ENCODE measurements at regions not wholly inside any gene's neighbourhood (a gene's known extent, or its start where the extent isn't known, plus 50 kb on each side); places are given as distances from the start of the nearest gene placed in this dataset.

GRCh38 chr2:215711471-215712034 is 275.7 kb upstream of the FN1 start:
- CTCF ChIA-PET: no interaction called here
- DNase-seq: no peak
- no peak overlapping the region for H2AFZ ChIP-seq (ENCODE audit: insufficient read depth, low read depth, low read length, poor library complexity, severe bottlenecking)
- no peaks in the 10 kb centered on the region for H3K79me2 ChIP-seq (ENCODE audit: control insufficient read depth, insufficient read depth, low read length)
- intact Hi-C loops (cut with micrococcal nuclease): no loop called here
- no peak overlapping the region for H3K27ac ChIP-seq (ENCODE audit: low read length in 2 of 2)
- no peak for TF ChIP-seq EZH2 (IDR thresholded peaks at IDR 0.05; ENCODE audit: borderline replicate concordance, insufficient read depth, low read depth, low read length, poor library complexity, severe bottlenecking)
- TF ChIP-seq, protein P1, sequence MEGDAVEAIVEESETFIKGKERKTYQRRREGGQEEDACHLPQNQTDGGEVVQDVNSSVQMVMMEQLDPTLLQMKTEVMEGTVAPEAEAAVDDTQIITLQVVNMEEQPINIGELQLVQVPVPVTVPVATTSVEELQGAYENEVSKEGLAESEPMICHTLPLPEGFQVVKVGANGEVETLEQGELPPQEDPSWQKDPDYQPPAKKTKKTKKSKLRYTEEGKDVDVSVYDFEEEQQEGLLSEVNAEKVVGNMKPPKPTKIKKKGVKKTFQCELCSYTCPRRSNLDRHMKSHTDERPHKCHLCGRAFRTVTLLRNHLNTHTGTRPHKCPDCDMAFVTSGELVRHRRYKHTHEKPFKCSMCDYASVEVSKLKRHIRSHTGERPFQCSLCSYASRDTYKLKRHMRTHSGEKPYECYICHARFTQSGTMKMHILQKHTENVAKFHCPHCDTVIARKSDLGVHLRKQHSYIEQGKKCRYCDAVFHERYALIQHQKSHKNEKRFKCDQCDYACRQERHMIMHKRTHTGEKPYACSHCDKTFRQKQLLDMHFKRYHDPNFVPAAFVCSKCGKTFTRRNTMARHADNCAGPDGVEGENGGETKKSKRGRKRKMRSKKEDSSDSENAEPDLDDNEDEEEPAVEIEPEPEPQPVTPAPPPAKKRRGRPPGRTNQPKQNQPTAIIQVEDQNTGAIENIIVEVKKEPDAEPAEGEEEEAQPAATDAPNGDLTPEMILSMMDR (IDR thresholded peaks at IDR 0.05): no peak
- peaks cover 23% of the 10 kb centered on the region for H3K27me3 Mint-ChIP-seq
- no peaks in the 10 kb centered on the region for H3K4me1 ChIP-seq (ENCODE audit: control insufficient read depth in 2 of 2, insufficient read depth in 2 of 2, low read length in 2 of 2)
- H3K9ac ChIP-seq (ENCODE audit: low read length): no peak overlapping the region
- H3K36me3 ChIP-seq (replicated peaks in 1 of 2; ENCODE audit: control extremely low read depth in 1 of 2, control insufficient read depth in 1 of 2, extremely low read depth in 1 of 2, insufficient read depth in 2 of 2, low read length in 1 of 2): no peaks in the 10 kb centered on the region
- ATAC-seq (ENCODE audit: low read depth): no peak
- H3K4me3 ChIP-seq (ENCODE audit: control extremely low read depth in 1 of 5, extremely low read depth in 1 of 5, insufficient read depth in 1 of 5, low read depth in 2 of 5, low read length in 4 of 5): no peak overlapping the region
- H4K20me1 ChIP-seq (ENCODE audit: control insufficient read depth, insufficient read depth, low read length, poor library complexity, severe bottlenecking): no peaks in the 10 kb centered on the region
- no CpG with 5 or more reads among the region's 2 CpGs for WGBS (ENCODE audit: insufficient coverage)
- no peak overlapping the region for H3K27ac Mint-ChIP-seq
- H3K27me3 ChIP-seq (replicated peaks in 1 of 4; ENCODE audit: control extremely low read depth in 1 of 4, control insufficient read depth in 3 of 4, insufficient read depth in 4 of 4, low read length in 3 of 4): peaks cover 0 to 2% (median 0%) of the 10 kb centered on the region in 4 experiments
- POLR2A ChIA-PET: no interaction called here
- H3K4me2 ChIP-seq (replicated peaks; ENCODE audit: low read depth, low read length, poor library complexity, severe bottlenecking): no peak overlapping the region
- no peaks in the 10 kb centered on the region for H3K9me3 Mint-ChIP-seq (ENCODE audit: insufficient read depth)
- no peaks in the 10 kb centered on the region for H3K9me3 ChIP-seq (ENCODE audit: control extremely low read depth in 1 of 3, control insufficient read depth in 2 of 3, insufficient read depth in 1 of 3, low read length in 2 of 3)
- no peaks in the 10 kb centered on the region for H3K4me1 Mint-ChIP-seq
- no peak overlapping the region for H3K4me3 Mint-ChIP-seq

DNA sequence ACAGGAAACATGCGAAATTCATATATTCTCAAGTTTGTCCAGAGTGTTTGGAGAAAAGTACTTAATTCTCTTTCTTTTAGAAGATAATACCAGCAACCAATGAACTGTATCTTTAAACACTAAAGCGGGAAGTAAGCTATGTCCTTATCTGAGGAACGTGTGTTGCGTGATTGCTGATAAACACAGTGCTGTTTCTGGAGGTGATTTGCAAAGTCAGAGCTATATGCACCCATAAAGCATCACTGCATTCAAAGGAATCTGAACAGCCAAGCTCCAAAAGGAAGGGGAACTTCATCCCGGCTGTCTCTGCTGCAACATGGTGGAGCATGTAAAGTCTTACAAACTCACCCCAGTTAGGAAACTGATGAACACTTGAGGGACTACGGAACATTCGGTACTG is 271.7 kb upstream of the FN1 start:
- ATAC-seq (ENCODE audit: low read depth) (no peak), DNase-seq (no peak)
- peaks cover 0 to 2% (median 0%) of the 10 kb centered on the region in 4 experiments for H3K27me3 ChIP-seq (replicated peaks in 1 of 4; ENCODE audit: control extremely low read depth in 1 of 4, control insufficient read depth in 3 of 4, insufficient read depth in 4 of 4, low read length in 3 of 4)
- H3K4me3 ChIP-seq (ENCODE audit: control extremely low read depth in 1 of 5, extremely low read depth in 1 of 5, insufficient read depth in 1 of 5, low read depth in 2 of 5, low read length in 4 of 5): no peak overlapping the region
- no peak overlapping the region for H3K9ac ChIP-seq (ENCODE audit: low read length)
- H3K27ac ChIP-seq (ENCODE audit: low read length in 2 of 2): no peak overlapping the region
- no peaks in the 10 kb centered on the region for H4K20me1 ChIP-seq (ENCODE audit: control insufficient read depth, insufficient read depth, low read length, poor library complexity, severe bottlenecking)
- no peak overlapping the region for H2AFZ ChIP-seq (ENCODE audit: insufficient read depth, low read depth, low read length, poor library complexity, severe bottlenecking)
- H3K4me2 ChIP-seq (replicated peaks; ENCODE audit: low read depth, low read length, poor library complexity, severe bottlenecking): no peak overlapping the region
- no peaks in the 10 kb centered on the region for H3K36me3 ChIP-seq (replicated peaks in 1 of 2; ENCODE audit: control extremely low read depth in 1 of 2, control insufficient read depth in 1 of 2, extremely low read depth in 1 of 2, insufficient read depth in 2 of 2, low read length in 1 of 2)
- 94% methylated on average over 3 of the region's 7 CpGs for WGBS (ENCODE audit: insufficient coverage)
- ChIA-PET POLR2A (no interaction called here), CTCF (no interaction called here)
- no peaks in the 10 kb centered on the region for H3K4me1 Mint-ChIP-seq
- H3K4me3 Mint-ChIP-seq: no peak overlapping the region
- no peaks in the 10 kb centered on the region for H3K9me3 Mint-ChIP-seq (ENCODE audit: insufficient read depth)
- TF ChIP-seq EZH2 (IDR thresholded peaks at IDR 0.05; ENCODE audit: borderline replicate concordance, insufficient read depth, low read depth, low read length, poor library complexity, severe bottlenecking): no peak
- TF ChIP-seq, protein P1 (IDR thresholded peaks at IDR 0.05): no peak
- no peaks in the 10 kb centered on the region for H3K79me2 ChIP-seq (ENCODE audit: control insufficient read depth, insufficient read depth, low read length)
- peaks cover 6% of the 10 kb centered on the region for H3K27me3 Mint-ChIP-seq
- no peak overlapping the region for H3K27ac Mint-ChIP-seq
- H3K9me3 ChIP-seq (ENCODE audit: control extremely low read depth in 1 of 3, control insufficient read depth in 2 of 3, insufficient read depth in 1 of 3, low read length in 2 of 3): no peaks in the 10 kb centered on the region
- intact Hi-C loops (cut with micrococcal nuclease): no loop called here
- no peaks in the 10 kb centered on the region for H3K4me1 ChIP-seq (ENCODE audit: control insufficient read depth in 2 of 2, insufficient read depth in 2 of 2, low read length in 2 of 2)
